ENCODE measurements at regions not wholly inside any gene's neighbourhood (a gene's known extent, or its start where the extent isn't known, plus 50 kb on each side); places are given as distances from the start of the nearest gene placed in this dataset.
A peak's percentile ranks its signal among the peaks of the same experiment; 100 is the strongest.

GRCh38 chr5:2683720-2684119, 67.8 kb downstream of the IRX2 start:
- ChIA-PET POLR2A (ENCODE audit: unreplicated experiment) (no interaction called here), CTCF (no interaction called here)
- intact Hi-C loops (cut with micrococcal nuclease) = no loop called here
- Histone ChIP-seq H4K20me1 (ENCODE audit: low read length) (no peaks in the 10 kb centered on the region), H3K27me3 (ENCODE audit: low read length) (peaks cover 22% of the 10 kb centered on the region; the same call in 1 of the 2 replicates), H3K4me1 (ENCODE audit: insufficient read depth, low read length) (peaks cover 18% of the 10 kb centered on the region), H3K9me2 (replicated peaks; ENCODE audit: low read length) (no peaks in the 10 kb centered on the region), H3K9me3 (ENCODE audit: low read length) (no peaks in the 10 kb centered on the region), H3K36me3 (ENCODE audit: low read depth, low read length) (no peaks in the 10 kb centered on the region), H3K4me2 (ENCODE audit: low read length) (no peak overlapping the region), H3K9ac (ENCODE audit: low read length) (no peak overlapping the region), H3K79me2 (ENCODE audit: low read length) (no peaks in the 10 kb centered on the region), H2AFZ (ENCODE audit: low read length) (no peak overlapping the region), H3K4me3 (ENCODE audit: low read length) (no peak overlapping the region), H3F3A (ENCODE audit: low read length, unreplicated experiment) (no peaks in the 10 kb centered on the region), H3K27ac (ENCODE audit: low read length) (no peak overlapping the region)
- TF ChIP-seq EZH2phosphoT487 (IDR thresholded peaks at IDR 0.05; ENCODE audit: borderline replicate concordance, low read length) (no peak), EZH2 (IDR thresholded peaks at IDR 0.05; ENCODE audit: low read length, unreplicated experiment) (no peak), CTCF (conservative IDR thresholded peaks at IDR 0.05; ENCODE audit: low read depth, low read length) (no peak)
- ATAC-seq (no peak), DNase-seq (no peak)
- BruUV-seq (replicated peaks) = no TSS peak

GRCh38 chr5:2681476-2681875, 70.0 kb downstream of the IRX2 start:
- no peaks in the 10 kb centered on the region for H3K36me3 ChIP-seq (ENCODE audit: low read depth, low read length)
- no peaks in the 10 kb centered on the region for H4K20me1 ChIP-seq (ENCODE audit: low read length)
- intact Hi-C loops (cut with micrococcal nuclease) = no loop called here
- ATAC-seq (no peak), DNase-seq (no peak)
- no peak overlapping the region for H3K4me2 ChIP-seq (ENCODE audit: low read length)
- no peaks in the 10 kb centered on the region for H3K79me2 ChIP-seq (ENCODE audit: low read length)
- H3K4me3 ChIP-seq (ENCODE audit: low read length) = no peak overlapping the region
- TF ChIP-seq EZH2phosphoT487 (IDR thresholded peaks at IDR 0.05; ENCODE audit: borderline replicate concordance, low read length) (no peak), CTCF (conservative IDR thresholded peaks at IDR 0.05; ENCODE audit: low read depth, low read length) (no peak), EZH2 (IDR thresholded peaks at IDR 0.05; ENCODE audit: low read length, unreplicated experiment) (no peak)
- BruUV-seq (replicated peaks) = no TSS peak
- H3K9ac ChIP-seq (ENCODE audit: low read length) = no peak overlapping the region
- ChIA-PET CTCF (no interaction called here), POLR2A (ENCODE audit: unreplicated experiment) (no interaction called here)
- no peaks in the 10 kb centered on the region for H3F3A ChIP-seq (ENCODE audit: low read length, unreplicated experiment)
- H3K9me2 ChIP-seq (replicated peaks; ENCODE audit: low read length) = no peaks in the 10 kb centered on the region
- no peak overlapping the region for H2AFZ ChIP-seq (ENCODE audit: low read length)
- H3K27me3 ChIP-seq (ENCODE audit: low read length) = peaks cover 22% of the 10 kb centered on the region; the same call in 1 of the 2 replicates
- no peak overlapping the region for H3K27ac ChIP-seq (ENCODE audit: low read length)
- peaks cover 18% of the 10 kb centered on the region for H3K4me1 ChIP-seq (ENCODE audit: insufficient read depth, low read length)
- H3K9me3 ChIP-seq (ENCODE audit: low read length) = no peaks in the 10 kb centered on the region

- Histone ChIP-seq H3K9me2 (replicated peaks; ENCODE audit: low read length) (no peaks in the 10 kb centered on the region), H2AFZ (ENCODE audit: low read length) (no peak overlapping the region), H3K4me3 (ENCODE audit: low read length) (no peak overlapping the region), H3K4me2 (ENCODE audit: low read length) (no peak overlapping the region), H3K79me2 (ENCODE audit: low read length) (no peaks in the 10 kb centered on the region), H3K9me3 (ENCODE audit: low read length) (no peaks in the 10 kb centered on the region), H3K9ac (ENCODE audit: low read length) (no peak overlapping the region), H4K20me1 (ENCODE audit: low read length) (no peaks in the 10 kb centered on the region), H3K36me3 (ENCODE audit: low read depth, low read length) (no peaks in the 10 kb centered on the region), H3K27me3 (ENCODE audit: low read length) (peaks cover 22% of the 10 kb centered on the region; the same call in 1 of the 2 replicates), H3K27ac (ENCODE audit: low read length) (no peak overlapping the region), H3F3A (ENCODE audit: low read length, unreplicated experiment) (no peaks in the 10 kb centered on the region), H3K4me1 (ENCODE audit: insufficient read depth, low read length) (peaks cover 14% of the 10 kb centered on the region)
- BruUV-seq (replicated peaks) = no TSS peak
- ChIA-PET POLR2A (ENCODE audit: unreplicated experiment) (no interaction called here), CTCF (no interaction called here)
- intact Hi-C loops (cut with micrococcal nuclease) = no loop called here
- TF ChIP-seq CTCF (conservative IDR thresholded peaks at IDR 0.05; ENCODE audit: low read depth, low read length) = no peak
- TF ChIP-seq EZH2phosphoT487 (IDR thresholded peaks at IDR 0.05; ENCODE audit: borderline replicate concordance, low read length) = no peak
- no peak for TF ChIP-seq EZH2 (IDR thresholded peaks at IDR 0.05; ENCODE audit: low read length, unreplicated experiment)
- no peak for ATAC-seq
- peak; percentile 10 for DNase-seq
Observed at GRCh38 chr5:2680979-2681378, 70.5 kb downstream of the IRX2 start.
